DOHH2 (cell line): ENCODE measurements at regions not wholly inside any gene's neighbourhood (a gene's known extent, or its start where the extent isn't known, plus 50 kb on each side); places are given as distances from the start of the nearest gene placed in this dataset.

Experiments
- EZH2phosphoT487 ChIP-seq: fragments of 200-600 bp; sonication (generic); IDR thresholded peaks from 2 replicates; pipeline ENCODE4 v1.6.1; 2017; ENCODE audit warnings: borderline replicate concordance, mild to moderate bottlenecking, antibody characterized with exemption, low read length, moderate library complexity, mixed read lengths
- TF ChIP-seq, protein P1 (sequence below): fragments of 200-600 bp; sonication (generic); IDR thresholded peaks from one replicate; pipeline ENCODE4 v1.5.1; 2014; ENCODE audit warnings: antibody characterized with exemption, mild to moderate bottlenecking, low read depth, low read length; ENCODE audit not compliant: poor library complexity, severe bottlenecking

DNA sequence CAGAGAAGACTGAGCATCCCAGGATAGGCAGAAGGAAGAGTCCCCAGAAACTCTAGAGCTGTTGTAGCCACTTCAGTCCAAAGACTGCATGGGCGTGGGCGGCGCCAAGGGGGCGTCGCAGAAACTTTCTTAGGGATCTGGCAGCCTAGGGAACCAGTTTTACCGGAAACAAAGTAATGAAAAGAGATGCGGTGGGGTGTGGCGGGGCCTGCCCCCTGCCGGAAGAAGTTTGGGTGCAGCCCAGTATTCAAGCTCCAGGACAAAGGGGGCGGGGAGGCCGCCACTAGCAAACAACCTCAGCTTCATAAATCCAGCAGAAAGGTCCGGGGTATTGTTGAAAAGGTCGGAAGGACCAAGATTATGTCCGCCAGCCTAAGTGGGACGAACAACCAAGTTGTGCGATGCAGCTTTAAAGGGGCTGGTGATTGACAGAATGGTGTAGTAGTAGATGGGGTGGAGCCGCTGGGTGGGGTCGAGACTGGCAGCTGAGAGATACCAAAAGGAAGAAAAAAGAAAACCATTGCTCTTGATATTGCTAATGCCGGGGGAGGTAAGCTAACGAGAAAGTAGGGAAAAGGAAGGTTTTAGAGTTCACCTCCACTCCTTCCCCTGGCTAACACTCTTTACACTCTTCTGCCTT lies 190.5 kb downstream of the RRAGB start:
- no peak for TF ChIP-seq EZH2phosphoT487
- TF ChIP-seq, protein P1, sequence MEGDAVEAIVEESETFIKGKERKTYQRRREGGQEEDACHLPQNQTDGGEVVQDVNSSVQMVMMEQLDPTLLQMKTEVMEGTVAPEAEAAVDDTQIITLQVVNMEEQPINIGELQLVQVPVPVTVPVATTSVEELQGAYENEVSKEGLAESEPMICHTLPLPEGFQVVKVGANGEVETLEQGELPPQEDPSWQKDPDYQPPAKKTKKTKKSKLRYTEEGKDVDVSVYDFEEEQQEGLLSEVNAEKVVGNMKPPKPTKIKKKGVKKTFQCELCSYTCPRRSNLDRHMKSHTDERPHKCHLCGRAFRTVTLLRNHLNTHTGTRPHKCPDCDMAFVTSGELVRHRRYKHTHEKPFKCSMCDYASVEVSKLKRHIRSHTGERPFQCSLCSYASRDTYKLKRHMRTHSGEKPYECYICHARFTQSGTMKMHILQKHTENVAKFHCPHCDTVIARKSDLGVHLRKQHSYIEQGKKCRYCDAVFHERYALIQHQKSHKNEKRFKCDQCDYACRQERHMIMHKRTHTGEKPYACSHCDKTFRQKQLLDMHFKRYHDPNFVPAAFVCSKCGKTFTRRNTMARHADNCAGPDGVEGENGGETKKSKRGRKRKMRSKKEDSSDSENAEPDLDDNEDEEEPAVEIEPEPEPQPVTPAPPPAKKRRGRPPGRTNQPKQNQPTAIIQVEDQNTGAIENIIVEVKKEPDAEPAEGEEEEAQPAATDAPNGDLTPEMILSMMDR: peak; percentile 45
